HG03558 (cell line): ENCODE measurements at regions not wholly inside any gene's neighbourhood (a gene's known extent, or its start where the extent isn't known, plus 50 kb on each side); places are given as distances from the start of the nearest gene placed in this dataset.

Source experiments
- ATAC-seq: cut with Tn5 transposase; IDR thresholded peaks from one replicate; pipeline ENCODE4 v1.9.1; 2021; ENCODE audit warnings: moderate number of reproducible peaks; ENCODE audit not compliant: unreplicated experiment; ENCODE audit errors: extremely low read depth

- no peak for ATAC-seq
These were observed 663.6 kb downstream of the BCL11B start for GRCh38 chr14:98608071-98609060.

GRCh38 chr14:98612434-98613200, 659.4 kb downstream of the BCL11B start:
- ATAC-seq = no peak

- no peak for ATAC-seq
These were observed 657.3 kb downstream of the BCL11B start for GRCh38 chr14:98614741-98615140.

- no peak for ATAC-seq
These were observed 649.6 kb downstream of the BCL11B start for GRCh38 chr14:98622208-98623051.

GRCh38 chr14:98623788-98624415, 648.1 kb downstream of the BCL11B start:
- no peak for ATAC-seq

- no peak for ATAC-seq
These were observed 638.6 kb downstream of the BCL11B start for GRCh38 chr14:98633380-98633779.

- ATAC-seq = no peak
These were observed 637.8 kb downstream of the BCL11B start for GRCh38 chr14:98634043-98634820.

- ATAC-seq = no peak
These were observed 633.6 kb downstream of the BCL11B start for GRCh38 chr14:98638366-98638765.

GRCh38 chr14:98647754-98648153, 624.2 kb downstream of the BCL11B start:
- no peak for ATAC-seq

GRCh38 chr14:98651037-98651436, 621.0 kb downstream of the BCL11B start:
- no peak for ATAC-seq

GRCh38 chr14:98665007-98665406, 607.0 kb downstream of the BCL11B start:
- no peak for ATAC-seq

GRCh38 chr14:98666545-98666944, 605.5 kb downstream of the BCL11B start:
- ATAC-seq = no peak

GRCh38 chr14:98682033-98682432, 590.0 kb downstream of the BCL11B start:
- ATAC-seq = no peak

GRCh38 chr14:98682726-98683125, 589.3 kb downstream of the BCL11B start:
- ATAC-seq = no peak

- no peak for ATAC-seq
These were observed 587.5 kb downstream of the BCL11B start for GRCh38 chr14:98684468-98684867.

GRCh38 chr14:98685725-98686124, 586.3 kb downstream of the BCL11B start:
- no peak for ATAC-seq

- ATAC-seq = no peak
These were observed 583.6 kb downstream of the BCL11B start for GRCh38 chr14:98688446-98688845.

GRCh38 chr14:98689951-98690350, 582.0 kb downstream of the BCL11B start:
- no peak for ATAC-seq

GRCh38 chr14:98692832-98693231, 579.2 kb downstream of the BCL11B start:
- no peak for ATAC-seq
